Right lobe of liver (tissue), 4 donors: ENCODE measurements at regions not wholly inside any gene's neighbourhood (a gene's known extent, or its start where the extent isn't known, plus 50 kb on each side); places are given as distances from the start of the nearest gene placed in this dataset.

Source experiments
- POLR2A ChIP-seq: fragments of 450-650 bp; IDR thresholded peaks from one replicate; pipeline ENCODE4 v1.6.1; 2017; ENCODE audit warnings: antibody characterized with exemption, mild to moderate bottlenecking
- TF ChIP-seq, protein P1 (sequence below), 4 donors: fragments of 200-600 bp in 3 of 4; fragments of 450-650 bp in 1 of 4; IDR thresholded peaks; one replicate each; pipeline versions ENCODE4 v1.5.1 to v1.8.0; 2016 to 2022; ENCODE audit warnings: antibody characterized with exemption in 4 of 4, mild to moderate bottlenecking in 2 of 4
- donor health status: DM: no; HTN: no; CAD: no.
- donor health status: DM: no; HTN: no; CAD: no.
- donor health status: DM: no; HTN: yes; CAD: no.

- TF ChIP-seq, protein P1, sequence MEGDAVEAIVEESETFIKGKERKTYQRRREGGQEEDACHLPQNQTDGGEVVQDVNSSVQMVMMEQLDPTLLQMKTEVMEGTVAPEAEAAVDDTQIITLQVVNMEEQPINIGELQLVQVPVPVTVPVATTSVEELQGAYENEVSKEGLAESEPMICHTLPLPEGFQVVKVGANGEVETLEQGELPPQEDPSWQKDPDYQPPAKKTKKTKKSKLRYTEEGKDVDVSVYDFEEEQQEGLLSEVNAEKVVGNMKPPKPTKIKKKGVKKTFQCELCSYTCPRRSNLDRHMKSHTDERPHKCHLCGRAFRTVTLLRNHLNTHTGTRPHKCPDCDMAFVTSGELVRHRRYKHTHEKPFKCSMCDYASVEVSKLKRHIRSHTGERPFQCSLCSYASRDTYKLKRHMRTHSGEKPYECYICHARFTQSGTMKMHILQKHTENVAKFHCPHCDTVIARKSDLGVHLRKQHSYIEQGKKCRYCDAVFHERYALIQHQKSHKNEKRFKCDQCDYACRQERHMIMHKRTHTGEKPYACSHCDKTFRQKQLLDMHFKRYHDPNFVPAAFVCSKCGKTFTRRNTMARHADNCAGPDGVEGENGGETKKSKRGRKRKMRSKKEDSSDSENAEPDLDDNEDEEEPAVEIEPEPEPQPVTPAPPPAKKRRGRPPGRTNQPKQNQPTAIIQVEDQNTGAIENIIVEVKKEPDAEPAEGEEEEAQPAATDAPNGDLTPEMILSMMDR (IDR thresholded peaks at IDR 0.05): no peak
- no peak for TF ChIP-seq POLR2A
These were observed 332.4 kb upstream of the ZP4 start for GRCh38 chr1:238223076-238223640.
